Hematopoietic multipotent progenitor cell treated with erythropoietin and hydrocortisone succinate and interleukin-3 and kit ligand, for 4 days (in vitro differentiated cells): ENCODE measurements at regions not wholly inside any gene's neighbourhood (a gene's known extent, or its start where the extent isn't known, plus 50 kb on each side); places are given as distances from the start of the nearest gene placed in this dataset.

Experiments
- DNase-seq: peaks from one replicate; pipeline ENCODE4 v3.0.0-alpha.2; 2015

DNA sequence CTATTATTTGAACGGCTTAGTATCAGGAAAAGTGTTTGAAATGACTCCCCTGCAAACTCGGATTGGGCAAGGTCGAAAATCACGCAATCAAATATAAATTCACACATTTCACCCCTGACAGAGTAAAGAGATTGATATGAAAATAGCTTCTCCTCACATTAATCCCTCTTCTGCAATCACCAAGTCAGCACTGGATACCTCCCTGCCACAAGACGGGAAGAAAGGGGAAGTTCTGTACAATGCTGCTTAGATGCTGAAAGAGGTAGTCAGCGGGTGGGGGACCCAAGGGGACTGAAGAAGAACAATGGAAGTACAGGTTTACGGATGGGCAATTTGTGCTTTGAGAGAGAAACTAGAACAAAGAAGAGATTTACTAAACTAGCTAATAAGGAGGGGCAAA, 72.0 kb upstream of the ANK3 start:
- peak; percentile 65 for DNase-seq

DNA sequence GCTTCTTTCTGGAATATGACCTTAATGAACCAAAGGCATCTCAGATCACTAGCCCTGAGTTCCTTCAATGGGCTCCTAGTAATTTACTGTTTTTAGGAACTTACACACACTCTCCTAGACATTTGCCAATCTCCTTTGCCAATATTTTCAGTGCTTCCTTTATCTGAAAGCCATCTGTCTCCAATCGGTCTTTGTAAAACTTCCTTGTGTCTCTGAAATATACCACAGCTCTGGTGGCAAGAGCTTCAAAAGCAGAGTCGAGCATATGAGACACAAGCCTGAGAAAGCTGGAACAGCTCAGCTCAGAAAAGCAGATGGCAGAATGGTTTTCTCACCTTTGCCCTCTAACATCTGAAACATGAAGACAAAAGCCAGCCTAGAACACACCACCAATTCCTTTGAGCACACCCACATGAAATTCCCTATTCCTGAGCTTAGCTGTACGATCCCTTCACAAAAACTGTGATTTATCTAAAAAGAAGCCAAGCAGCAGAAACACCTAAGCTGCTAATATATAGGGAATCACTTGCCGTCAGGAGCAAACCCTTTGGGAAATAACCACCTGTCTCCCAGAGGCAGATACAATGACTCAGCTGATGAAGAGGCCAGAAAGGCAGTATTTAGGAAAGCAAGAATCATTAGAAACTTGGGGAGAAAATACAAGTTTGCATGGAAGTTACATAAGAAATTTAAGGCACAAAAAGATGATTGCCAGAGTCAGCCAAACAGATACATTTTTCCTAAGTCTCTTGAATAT, 70.2 kb upstream of the ANK3 start:
- peak; percentile 43 for DNase-seq

DNA sequence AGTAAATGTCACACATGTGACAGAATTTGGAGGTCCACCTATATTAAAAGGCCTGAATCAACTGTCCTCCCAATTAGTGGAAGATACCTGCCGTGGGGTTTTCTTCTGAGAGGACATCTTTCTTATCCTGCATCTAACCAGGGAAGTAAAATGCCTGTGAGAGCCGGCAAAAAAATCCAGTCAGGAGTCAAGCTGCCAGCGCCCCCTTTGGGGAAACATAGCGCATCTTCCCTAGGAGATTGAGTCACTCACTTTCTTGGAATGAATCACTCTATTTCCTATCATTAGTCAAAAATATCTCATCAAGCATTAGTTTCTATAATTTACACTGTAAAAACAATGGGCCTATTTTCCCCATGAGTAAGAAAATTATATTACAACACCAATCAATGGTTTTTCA, 66.4 kb upstream of the ANK3 start:
- DNase-seq = no peak

DNA sequence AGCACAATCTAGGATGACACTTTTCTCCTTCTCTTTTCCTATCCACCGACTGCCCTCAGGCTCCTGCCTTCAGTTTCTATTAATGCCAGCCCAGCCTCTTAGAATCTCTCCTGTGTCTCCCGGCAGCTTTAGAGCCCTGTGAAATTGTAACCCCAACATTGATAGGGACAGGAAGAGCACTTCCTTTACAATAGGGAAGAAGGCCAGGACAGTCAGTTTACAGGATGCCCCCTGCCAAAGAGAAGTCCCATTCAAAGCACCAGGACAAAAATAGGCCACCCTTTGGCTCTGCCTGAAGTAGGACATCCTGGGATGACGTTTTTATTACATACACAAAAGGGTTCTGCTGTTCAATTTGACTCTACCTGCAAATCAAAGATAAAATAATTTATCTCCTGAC, 64.7 kb upstream of the ANK3 start:
- no peak for DNase-seq

DNA sequence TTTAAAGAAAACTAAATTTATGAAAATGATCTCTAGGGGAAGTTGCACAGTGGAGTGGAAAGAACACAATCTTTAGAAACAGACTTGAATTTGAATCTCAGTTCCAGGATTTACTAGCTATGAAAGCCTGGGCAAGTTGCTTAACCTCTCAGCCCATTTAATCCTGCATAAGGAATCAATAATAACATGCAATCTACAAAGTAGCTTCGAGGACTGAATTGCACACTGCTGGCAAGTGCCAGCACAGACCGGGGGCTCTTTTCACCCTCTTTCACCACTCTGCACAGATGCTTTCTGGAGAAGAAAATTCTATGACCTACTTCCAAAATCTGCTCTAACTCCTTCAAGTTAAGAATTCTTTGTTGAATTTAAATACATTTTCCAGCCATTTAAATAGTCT, 63.4 kb upstream of the ANK3 start:
- DNase-seq = no peak

DNA sequence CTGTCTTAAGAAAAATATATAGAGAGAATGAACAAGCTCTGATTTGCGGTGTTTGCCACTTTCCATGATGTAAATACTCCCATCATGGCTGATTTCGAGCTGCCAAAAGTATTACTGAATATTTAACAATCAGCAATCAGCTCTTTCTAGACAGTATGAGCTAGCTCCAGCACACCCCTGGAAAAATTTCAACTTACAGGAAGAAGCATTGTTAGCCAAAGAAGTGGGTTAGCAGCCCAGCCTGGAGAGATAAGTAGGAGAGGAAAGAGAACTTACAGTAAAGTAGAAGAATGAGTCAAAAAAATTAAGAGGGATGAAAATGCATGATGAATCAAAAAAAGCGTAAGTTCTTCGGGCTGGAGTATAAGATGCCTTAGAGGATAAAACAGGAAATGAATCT, 60.6 kb upstream of the ANK3 start:
- no peak for DNase-seq

DNA sequence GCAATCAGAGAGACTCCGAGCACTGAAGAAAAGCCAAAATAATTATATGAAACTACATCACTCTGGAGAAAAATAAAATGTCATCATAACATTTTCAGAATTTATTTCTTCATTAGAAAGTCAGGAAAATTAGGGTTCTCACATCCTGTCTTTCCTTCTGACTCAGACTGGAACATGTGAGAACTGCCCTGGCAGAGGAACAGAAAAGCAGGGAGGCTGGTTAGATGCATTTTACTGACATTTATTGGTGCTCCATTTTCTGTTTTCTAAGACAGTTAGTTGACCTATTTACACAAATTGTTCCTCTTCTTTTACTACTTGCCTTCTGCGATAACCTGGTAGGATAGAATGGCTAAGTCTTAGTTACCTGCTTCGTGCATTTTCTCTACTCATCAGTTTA, 58.6 kb upstream of the ANK3 start:
- DNase-seq = no peak

DNA sequence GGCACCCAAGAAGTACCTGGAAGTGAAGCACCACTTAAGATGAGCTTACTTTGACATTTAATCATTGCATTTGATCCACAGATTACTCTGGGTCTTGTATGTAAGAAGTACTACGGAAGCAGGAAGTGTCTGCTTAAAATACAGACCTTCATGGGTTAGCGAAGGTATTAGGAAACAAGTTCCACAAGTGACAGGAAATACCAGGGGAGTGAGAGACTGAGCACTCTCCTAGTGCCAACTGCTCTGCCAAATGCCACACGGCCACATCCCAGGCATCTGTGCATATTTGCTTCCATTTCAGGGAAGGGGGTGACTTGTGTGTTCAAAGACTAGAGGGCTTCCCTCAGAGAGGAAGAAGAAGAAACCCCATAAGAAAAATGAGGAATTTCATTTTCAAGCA, 57.2 kb upstream of the ANK3 start:
- DNase-seq = peak; percentile 63

DNA sequence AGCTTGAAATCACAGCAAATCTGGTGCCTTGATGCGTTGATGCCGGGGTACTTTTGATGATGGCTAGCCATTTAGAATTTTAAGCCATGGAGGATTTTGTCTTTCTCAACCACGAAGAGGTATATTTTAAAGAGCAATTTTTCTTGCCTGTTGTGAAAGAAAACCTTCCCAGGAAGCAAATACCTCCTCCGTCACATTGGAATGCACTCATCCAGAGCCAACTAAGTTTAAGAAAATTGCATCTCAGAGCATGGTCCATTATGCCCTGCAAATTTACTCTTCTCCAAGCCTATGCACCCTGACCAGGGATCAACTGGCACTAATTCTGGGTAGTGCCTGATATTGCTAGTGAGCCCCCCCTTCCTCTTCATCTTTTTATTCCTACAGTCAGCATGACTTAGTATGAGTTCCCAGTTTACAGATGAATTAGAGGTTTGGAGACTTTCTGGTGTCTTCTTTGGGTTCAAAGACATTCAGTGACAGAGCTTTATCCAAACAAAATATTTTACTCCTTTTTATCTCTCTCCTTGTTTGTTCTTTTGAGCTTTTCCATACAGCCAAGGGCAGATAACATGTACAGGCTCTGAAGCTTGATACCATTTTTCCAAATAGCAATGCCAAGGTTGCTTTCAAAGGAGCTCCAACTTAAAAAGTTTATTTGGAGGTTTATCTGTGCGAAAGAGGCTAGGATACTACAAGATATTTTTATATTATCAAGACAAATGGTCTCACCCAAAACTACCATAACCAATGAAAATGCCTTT, 56.6 kb upstream of the ANK3 start:
- DNase-seq = no peak

DNA sequence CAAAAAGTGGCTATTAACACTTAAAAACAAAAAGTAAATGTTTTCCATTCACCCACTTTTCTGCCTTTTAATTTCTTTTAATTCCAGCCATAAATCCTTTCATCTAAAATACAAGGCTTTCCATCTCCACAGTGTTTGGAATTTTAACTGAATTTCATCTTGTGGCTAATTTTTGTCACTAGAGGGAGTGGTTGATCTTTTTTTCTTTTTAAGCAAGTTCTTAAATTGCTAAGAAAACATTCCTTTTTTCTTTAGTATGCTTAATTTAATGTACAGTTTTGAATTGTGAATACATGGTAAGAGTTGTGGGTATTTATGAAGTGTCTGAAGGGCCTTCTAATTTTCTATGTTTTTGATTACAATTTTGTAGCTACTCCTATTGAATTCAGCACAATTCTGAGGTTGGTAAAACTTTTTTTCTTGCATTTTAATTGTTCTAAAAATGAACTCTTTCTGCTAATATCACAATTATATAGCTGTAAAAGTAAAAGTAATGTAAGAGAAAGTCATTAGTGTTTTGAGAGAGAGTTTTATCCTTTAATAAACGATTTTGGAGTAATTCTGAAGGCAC, 54.9 kb upstream of the ANK3 start:
- DNase-seq = peak; percentile 63

DNA sequence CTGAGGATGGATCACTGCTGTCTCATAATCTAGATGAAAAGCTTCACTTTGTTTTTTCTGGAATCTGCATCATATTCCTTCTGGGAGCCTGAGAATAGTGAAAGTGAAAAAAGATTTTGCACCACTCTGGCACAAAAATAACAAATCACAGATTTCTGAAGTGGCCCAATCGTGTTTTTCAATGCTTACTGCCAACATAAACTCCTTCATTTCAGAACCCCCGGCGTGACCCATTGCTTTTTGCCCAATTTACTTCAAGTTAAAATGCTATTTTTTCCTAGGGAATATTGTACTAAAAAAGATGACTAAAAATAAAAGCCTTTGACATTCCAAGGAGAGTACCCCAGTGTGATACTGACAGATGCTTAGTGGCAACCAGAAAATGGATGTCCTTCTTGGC, 53.7 kb upstream of the ANK3 start:
- no peak for DNase-seq

DNA sequence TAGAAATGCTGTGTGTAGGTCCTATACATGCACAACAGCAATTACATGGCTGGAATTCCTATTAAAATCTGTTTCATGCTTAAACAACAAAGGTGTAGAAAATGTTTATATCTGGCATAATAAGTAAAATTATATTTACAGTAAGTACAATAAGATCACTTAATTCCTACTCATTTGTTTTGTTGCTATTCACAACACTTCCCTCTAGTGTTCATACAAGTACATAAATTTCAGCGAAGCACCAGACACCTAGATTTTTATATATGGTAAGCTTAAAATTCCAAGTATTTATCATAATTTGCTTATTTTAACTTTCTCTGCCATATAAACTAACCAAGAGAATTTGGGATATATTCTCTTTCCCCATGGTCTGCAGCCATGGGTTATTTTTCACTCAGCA, 51.8 kb upstream of the ANK3 start:
- DNase-seq = peak; percentile 54

DNA sequence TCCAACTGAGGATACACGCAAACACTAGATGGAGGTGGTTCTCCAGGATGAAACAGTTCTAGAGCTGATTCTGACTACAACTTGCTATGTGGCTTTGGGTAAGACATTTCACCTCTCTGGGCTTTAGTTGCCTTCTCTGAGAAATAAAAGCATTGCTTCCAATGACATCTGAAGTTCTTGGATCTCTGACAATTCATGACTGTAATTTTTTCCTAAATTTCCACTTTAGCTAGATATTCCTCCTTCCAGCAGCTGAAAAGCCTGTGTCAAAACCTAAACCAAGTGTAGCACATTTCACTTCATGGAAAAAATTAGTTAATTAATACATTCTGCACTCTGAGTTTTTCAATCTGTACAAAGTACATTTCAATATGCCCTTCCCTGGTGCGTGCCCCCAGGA, 50.0 kb upstream of the ANK3 start:
- DNase-seq = no peak
